Neural progenitor cell (in vitro differentiated cells): ENCODE measurements at regions not wholly inside any gene's neighbourhood (a gene's known extent, or its start where the extent isn't known, plus 50 kb on each side); places are given as distances from the start of the nearest gene placed in this dataset.

Source experiments
- EZH2 ChIP-seq: fragments of 200-600 bp; sonication (generic); IDR thresholded peaks from 2 replicates; pipeline ENCODE4 v1.6.1; 2017; ENCODE audit warnings: antibody characterized with exemption, mild to moderate bottlenecking, moderate library complexity
- EZH2phosphoT487 ChIP-seq: fragments of 200-600 bp; sonication (generic); IDR thresholded peaks from 2 replicates; pipeline ENCODE4 v1.6.1; 2017; ENCODE audit warnings: antibody characterized with exemption
- TF ChIP-seq, protein P1 (sequence below): fragments of 200-600 bp; sonication (generic); IDR thresholded peaks from 2 replicates; pipeline ENCODE4 v1.5.1; 2017; ENCODE audit warnings: antibody characterized with exemption, mild to moderate bottlenecking

DNA sequence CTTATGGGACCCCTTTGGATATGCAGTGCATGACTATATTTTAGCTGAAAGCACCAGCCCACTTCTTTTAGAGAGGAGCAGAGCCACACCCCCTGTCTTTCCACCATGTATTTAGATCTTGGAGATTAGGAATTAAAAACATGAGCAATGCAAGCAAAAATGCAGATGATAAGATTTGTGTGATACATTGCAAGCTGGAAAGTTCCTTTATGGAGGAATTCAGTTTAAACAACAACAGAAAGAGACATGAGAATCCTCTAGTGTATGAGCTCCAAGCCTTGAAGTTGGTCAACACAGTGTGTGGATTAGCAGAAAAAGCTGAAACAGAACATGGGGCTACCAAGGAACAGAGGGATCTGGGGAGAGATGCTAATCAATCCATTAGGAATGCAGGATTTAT, 529.8 kb upstream of the NBEA start:
- TF ChIP-seq, protein P1, sequence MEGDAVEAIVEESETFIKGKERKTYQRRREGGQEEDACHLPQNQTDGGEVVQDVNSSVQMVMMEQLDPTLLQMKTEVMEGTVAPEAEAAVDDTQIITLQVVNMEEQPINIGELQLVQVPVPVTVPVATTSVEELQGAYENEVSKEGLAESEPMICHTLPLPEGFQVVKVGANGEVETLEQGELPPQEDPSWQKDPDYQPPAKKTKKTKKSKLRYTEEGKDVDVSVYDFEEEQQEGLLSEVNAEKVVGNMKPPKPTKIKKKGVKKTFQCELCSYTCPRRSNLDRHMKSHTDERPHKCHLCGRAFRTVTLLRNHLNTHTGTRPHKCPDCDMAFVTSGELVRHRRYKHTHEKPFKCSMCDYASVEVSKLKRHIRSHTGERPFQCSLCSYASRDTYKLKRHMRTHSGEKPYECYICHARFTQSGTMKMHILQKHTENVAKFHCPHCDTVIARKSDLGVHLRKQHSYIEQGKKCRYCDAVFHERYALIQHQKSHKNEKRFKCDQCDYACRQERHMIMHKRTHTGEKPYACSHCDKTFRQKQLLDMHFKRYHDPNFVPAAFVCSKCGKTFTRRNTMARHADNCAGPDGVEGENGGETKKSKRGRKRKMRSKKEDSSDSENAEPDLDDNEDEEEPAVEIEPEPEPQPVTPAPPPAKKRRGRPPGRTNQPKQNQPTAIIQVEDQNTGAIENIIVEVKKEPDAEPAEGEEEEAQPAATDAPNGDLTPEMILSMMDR: no peak
- TF ChIP-seq EZH2 (no peak), EZH2phosphoT487 (no peak)
